IPS-18c (cell line): ENCODE measurements at regions not wholly inside any gene's neighbourhood (a gene's known extent, or its start where the extent isn't known, plus 50 kb on each side); places are given as distances from the start of the nearest gene placed in this dataset.

Source experiments
- H3K4me3 ChIP-seq: 2 replicates; pipeline ENCODE4 v1.7.0; 2013; ENCODE audit warnings: low read depth, mild to moderate bottlenecking, low read length, moderate library complexity; ENCODE audit not compliant: insufficient read depth
- H3K9me3 ChIP-seq: one replicate; pipeline ENCODE4 v1.6.1; 2013; ENCODE audit warnings: mild to moderate bottlenecking, low read length, moderate library complexity; ENCODE audit not compliant: control insufficient read depth, insufficient read depth

- no peaks in the 10 kb centered on the region for H3K9me3 ChIP-seq
- no peak overlapping the region for H3K4me3 ChIP-seq
These were observed 286.7 kb upstream of the SLC39A10 start for GRCh38 chr2:195370167-195370943.

- H3K4me3 ChIP-seq = no peak overlapping the region
- no peaks in the 10 kb centered on the region for H3K9me3 ChIP-seq
These were observed 287.8 kb upstream of the SLC39A10 start for GRCh38 chr2:195369218-195369587.

- no peak overlapping the region for H3K4me3 ChIP-seq
- H3K9me3 ChIP-seq = no peaks in the 10 kb centered on the region
These were observed 288.5 kb upstream of the SLC39A10 start for GRCh38 chr2:195368249-195369217.

GRCh38 chr2:195367809-195368208, 289.2 kb upstream of the SLC39A10 start:
- no peaks in the 10 kb centered on the region for H3K9me3 ChIP-seq
- no peak overlapping the region for H3K4me3 ChIP-seq

- Histone ChIP-seq H3K9me3 (no peaks in the 10 kb centered on the region), H3K4me3 (no peak overlapping the region)
These were observed 292.7 kb upstream of the SLC39A10 start for GRCh38 chr2:195364015-195364965.

- no peak overlapping the region for H3K4me3 ChIP-seq
- H3K9me3 ChIP-seq = no peaks in the 10 kb centered on the region
These were observed 293.5 kb upstream of the SLC39A10 start for GRCh38 chr2:195363496-195363895.

- Histone ChIP-seq H3K4me3 (no peak overlapping the region), H3K9me3 (no peaks in the 10 kb centered on the region)
These were observed 296.8 kb upstream of the SLC39A10 start for GRCh38 chr2:195360242-195360641.

- Histone ChIP-seq H3K9me3 (no peaks in the 10 kb centered on the region), H3K4me3 (no peak overlapping the region)
These were observed 297.8 kb upstream of the SLC39A10 start for GRCh38 chr2:195359043-195359735.

GRCh38 chr2:195356920-195357440, 300.0 kb upstream of the SLC39A10 start:
- Histone ChIP-seq H3K9me3 (no peaks in the 10 kb centered on the region), H3K4me3 (no peak overlapping the region)

GRCh38 chr2:195356026-195356425, 301.0 kb upstream of the SLC39A10 start:
- Histone ChIP-seq H3K4me3 (no peak overlapping the region), H3K9me3 (no peaks in the 10 kb centered on the region)

- Histone ChIP-seq H3K9me3 (no peaks in the 10 kb centered on the region), H3K4me3 (no peak overlapping the region)
These were observed 304.4 kb upstream of the SLC39A10 start for GRCh38 chr2:195352581-195352980.

GRCh38 chr2:195343942-195344530, 313.0 kb upstream of the SLC39A10 start:
- Histone ChIP-seq H3K4me3 (no peak overlapping the region), H3K9me3 (no peaks in the 10 kb centered on the region)

GRCh38 chr2:195343540-195343939, 313.5 kb upstream of the SLC39A10 start:
- no peaks in the 10 kb centered on the region for H3K9me3 ChIP-seq
- H3K4me3 ChIP-seq = no peak overlapping the region

- Histone ChIP-seq H3K9me3 (no peaks in the 10 kb centered on the region), H3K4me3 (no peak overlapping the region)
These were observed 315.0 kb upstream of the SLC39A10 start for GRCh38 chr2:195342061-195342460.

GRCh38 chr2:195338856-195339255, 318.2 kb upstream of the SLC39A10 start:
- H3K9me3 ChIP-seq = no peaks in the 10 kb centered on the region
- no peak overlapping the region for H3K4me3 ChIP-seq

GRCh38 chr2:195337597-195337996, 319.4 kb upstream of the SLC39A10 start:
- no peaks in the 10 kb centered on the region for H3K9me3 ChIP-seq
- H3K4me3 ChIP-seq = no peak overlapping the region
